Liver (tissue), 8 donors: ENCODE measurements at regions not wholly inside any gene's neighbourhood (a gene's known extent, or its start where the extent isn't known, plus 50 kb on each side); places are given as distances from the start of the nearest gene placed in this dataset.

Experiments
- DNase-seq: peaks from one replicate; pipeline ENCODE4 v3.0.0-alpha.2; 2017; ENCODE audit warnings: low spot score
- H3K27ac ChIP-seq, 2 donors: one replicate each; pipeline ENCODE4 v1.7.0; 2013; ENCODE audit warnings: inconsistent platforms in 2 of 2, low read length in 2 of 2, control low read depth in 1 of 2, low read depth in 1 of 2, mild to moderate bottlenecking in 1 of 2
- H3K27me3 ChIP-seq, 4 donors: one replicate each; pipeline versions ENCODE4 v1.6.1 to v1.7.0; 2013; ENCODE audit warnings: low read length in 3 of 4, inconsistent platforms in 1 of 4, mild to moderate bottlenecking in 1 of 4, moderate library complexity in 1 of 4; ENCODE audit not compliant: control insufficient read depth in 4 of 4, insufficient read depth in 4 of 4
- H3K36me3 ChIP-seq, 4 donors: one replicate each; pipeline versions ENCODE4 v1.6.1 to v1.7.0; 2013; ENCODE audit warnings: low read length in 3 of 4, mild to moderate bottlenecking in 3 of 4, low read depth in 1 of 4, moderate library complexity in 1 of 4; ENCODE audit not compliant: control insufficient read depth in 4 of 4, insufficient read depth in 3 of 4
- H3K4me1 ChIP-seq, 4 donors: one replicate each; pipeline versions ENCODE4 v1.6.1 to v1.7.0; 2013; ENCODE audit warnings: low read length in 3 of 4, mild to moderate bottlenecking in 3 of 4, moderate library complexity in 1 of 4; ENCODE audit not compliant: control insufficient read depth in 4 of 4, insufficient read depth in 4 of 4
- H3K4me3 ChIP-seq, 3 donors: one replicate each; pipeline versions ENCODE4 v1.6.1 to v1.7.0; 2013; ENCODE audit warnings: low read length in 3 of 3, control low read depth in 1 of 3, low read depth in 1 of 3, mild to moderate bottlenecking in 1 of 3
- H3K9ac ChIP-seq, 2 donors: one replicate each; pipeline ENCODE4 v1.7.0; 2013; ENCODE audit warnings: low read length in 2 of 2, mild to moderate bottlenecking in 2 of 2, moderate library complexity in 2 of 2, control low read depth in 1 of 2, low read depth in 1 of 2
- H3K9me3 ChIP-seq, 4 donors: one replicate each; pipeline versions ENCODE4 v1.6.1 to v1.7.0; 2013; ENCODE audit warnings: low read length in 3 of 4; ENCODE audit not compliant: control insufficient read depth in 4 of 4
- ATF3 ChIP-seq: IDR thresholded peaks from 2 replicates; pipeline ENCODE4 v1.6.1; 2016; ENCODE audit warnings: antibody characterized with exemption
- CTCF ChIP-seq: fragments of 150-350 bp; IDR thresholded peaks from 2 replicates; pipeline ENCODE4 v1.5.1; 2017; ENCODE audit warnings: improper control_type of control experiment, low read depth, low read length; ENCODE audit not compliant: missing input control
- EGR1 ChIP-seq, 2 donors: IDR thresholded peaks; 2 replicates each; pipeline ENCODE4 v1.6.1; 2016 to 2018; ENCODE audit warnings: antibody characterized with exemption in 2 of 2, low read depth in 2 of 2
- FOXA1 ChIP-seq: IDR thresholded peaks from 2 replicates; pipeline ENCODE4 v1.6.1; 2016; ENCODE audit warnings: antibody characterized with exemption
- FOXA2 ChIP-seq: IDR thresholded peaks from 2 replicates; pipeline ENCODE4 v1.6.1; 2016; ENCODE audit warnings: antibody characterized with exemption
- GABPA ChIP-seq, 2 donors: IDR thresholded peaks in 1 of 2; conservative IDR thresholded peaks in 1 of 2; 2 replicates each; pipeline ENCODE4 v1.6.1; 2016; ENCODE audit warnings: antibody characterized with exemption in 2 of 2, mild to moderate bottlenecking in 1 of 2, moderate library complexity in 1 of 2
- HNF4A ChIP-seq, 2 donors: conservative IDR thresholded peaks; 2 replicates each; pipeline ENCODE4 v1.6.1; 2016; ENCODE audit warnings: antibody characterized with exemption in 2 of 2, mild to moderate bottlenecking in 2 of 2
- HNF4G ChIP-seq: IDR thresholded peaks from 2 replicates; pipeline ENCODE4 v1.6.1; 2016; ENCODE audit warnings: antibody characterized with exemption
- JUND ChIP-seq, 2 donors: IDR thresholded peaks; 2 replicates each; pipeline ENCODE4 v1.6.1; 2016; ENCODE audit warnings: antibody characterized with exemption in 2 of 2
- NR2F2 ChIP-seq: IDR thresholded peaks from 2 replicates; pipeline ENCODE4 v1.6.1; 2016; ENCODE audit warnings: antibody characterized with exemption
- RAD21 ChIP-seq, 2 donors: IDR thresholded peaks; 2 replicates each; pipeline ENCODE4 v1.6.1; 2016; ENCODE audit warnings: antibody characterized with exemption in 2 of 2, mild to moderate bottlenecking in 2 of 2
- RXRA ChIP-seq, 2 donors: IDR thresholded peaks; 2 replicates each; pipeline ENCODE4 v1.6.1; 2017 to 2018; ENCODE audit warnings: antibody characterized with exemption in 2 of 2, mild to moderate bottlenecking in 1 of 2
- SP1 ChIP-seq: IDR thresholded peaks from 2 replicates; pipeline ENCODE4 v1.6.1; 2018; ENCODE audit warnings: antibody characterized with exemption, mild to moderate bottlenecking
- TAF1 ChIP-seq: conservative IDR thresholded peaks from 2 replicates; pipeline ENCODE4 v1.6.1; 2016; ENCODE audit warnings: antibody characterized with exemption, mild to moderate bottlenecking
- YY1 ChIP-seq: IDR thresholded peaks from 2 replicates; pipeline ENCODE4 v1.6.1; 2016; ENCODE audit warnings: antibody characterized with exemption, mild to moderate bottlenecking
- WGBS: extraction: QIAGEN DNeasy Blood & Tissue Kit; methylation state at CpG from one replicate; pipeline ENCODE4 v1.1.7; 2013; 5-methylcytosine and 5-hydroxymethylcytosine counted together
- TF ChIP-seq, protein P1 (sequence below): IDR thresholded peaks from 2 replicates; pipeline ENCODE4 v1.6.1; 2016; ENCODE audit warnings: antibody characterized with exemption
- TF ChIP-seq, protein P2 (sequence below): IDR thresholded peaks from 2 replicates; pipeline ENCODE4 v1.6.1; 2016; ENCODE audit warnings: antibody characterized with exemption
- TF ChIP-seq, protein P3 (sequence below): IDR thresholded peaks from 2 replicates; pipeline ENCODE4 v1.6.1; 2016; ENCODE audit warnings: antibody characterized with exemption, mild to moderate bottlenecking
- donor health status: healthy.
- donor health status: healthy.
- donor health status: healthy.
- donor health status: healthy.
- donor health status: healthy.

DNA sequence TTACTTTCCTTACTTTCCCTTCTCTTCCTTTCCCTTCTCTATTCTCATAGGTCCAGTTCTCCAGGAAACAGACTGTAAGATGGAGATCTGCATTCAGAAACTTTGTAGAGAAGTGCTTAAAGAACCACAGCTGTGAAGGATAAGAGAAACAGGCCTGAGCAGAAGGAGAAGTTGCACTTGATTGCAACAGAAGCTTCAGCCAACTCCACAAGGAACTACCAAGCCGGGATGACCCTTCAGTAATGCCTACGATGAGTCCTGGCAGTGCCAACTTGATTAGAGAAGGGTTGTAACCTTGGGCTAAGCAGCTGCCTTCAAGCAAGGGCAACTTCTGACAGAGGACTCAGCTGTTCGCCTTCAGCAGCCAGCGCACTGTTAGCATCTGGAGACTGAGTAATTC lies 413.3 kb upstream of the RASGEF1B start (continued):
- TF ChIP-seq, protein P1, sequence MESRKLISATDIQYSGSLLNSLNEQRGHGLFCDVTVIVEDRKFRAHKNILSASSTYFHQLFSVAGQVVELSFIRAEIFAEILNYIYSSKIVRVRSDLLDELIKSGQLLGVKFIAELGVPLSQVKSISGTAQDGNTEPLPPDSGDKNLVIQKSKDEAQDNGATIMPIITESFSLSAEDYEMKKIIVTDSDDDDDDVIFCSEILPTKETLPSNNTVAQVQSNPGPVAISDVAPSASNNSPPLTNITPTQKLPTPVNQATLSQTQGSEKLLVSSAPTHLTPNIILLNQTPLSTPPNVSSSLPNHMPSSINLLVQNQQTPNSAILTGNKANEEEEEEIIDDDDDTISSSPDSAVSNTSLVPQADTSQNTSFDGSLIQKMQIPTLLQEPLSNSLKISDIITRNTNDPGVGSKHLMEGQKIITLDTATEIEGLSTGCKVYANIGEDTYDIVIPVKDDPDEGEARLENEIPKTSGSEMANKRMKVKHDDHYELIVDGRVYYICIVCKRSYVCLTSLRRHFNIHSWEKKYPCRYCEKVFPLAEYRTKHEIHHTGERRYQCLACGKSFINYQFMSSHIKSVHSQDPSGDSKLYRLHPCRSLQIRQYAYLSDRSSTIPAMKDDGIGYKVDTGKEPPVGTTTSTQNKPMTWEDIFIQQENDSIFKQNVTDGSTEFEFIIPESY, result no peak
- TF ChIP-seq RXRA (IDR thresholded peaks at IDR 0.05) (no peak), JUND (IDR thresholded peaks at IDR 0.05) (no peak), HNF4G (no peak), EGR1 (IDR thresholded peaks at IDR 0.05; ENCODE audit: low read depth in 2 of 2) (no peak), FOXA1 (no peak), GABPA (IDR thresholded peaks at IDR 0.05 in 1 of 2, conservative IDR thresholded peaks at IDR 0.05 in 1 of 2) (no peak), YY1 (no peak)

GRCh38 chr4:81883530-81884450 lies 412.1 kb upstream of the RASGEF1B start:
- Histone ChIP-seq H3K36me3 (no peaks in the 10 kb centered on the region), H3K9me3 (no peaks in the 10 kb centered on the region), H3K4me3 (no peak overlapping the region), H3K27me3 (no peaks in the 10 kb centered on the region), H3K9ac (no peak overlapping the region), H3K27ac (no peak overlapping the region), H3K4me1 (no peaks in the 10 kb centered on the region)
- 69% methylated on average over 7 of the region's 7 CpGs for WGBS
- DNase-seq, result no peak
- TF ChIP-seq ATF3 (no peak), RAD21 (IDR thresholded peaks at IDR 0.05) (no peak), FOXA1 (no peak), HNF4G (no peak), NR2F2 (no peak), SP1 (no peak), CTCF (no peak), HNF4A (conservative IDR thresholded peaks at IDR 0.05) (no peak), EGR1 (IDR thresholded peaks at IDR 0.05; ENCODE audit: low read depth in 2 of 2) (no peak), GABPA (IDR thresholded peaks at IDR 0.05 in 1 of 2, conservative IDR thresholded peaks at IDR 0.05 in 1 of 2) (no peak), TAF1 (no peak), FOXA2 (no peak)
- TF ChIP-seq, protein P1, result no peak
- TF ChIP-seq, protein P2, sequence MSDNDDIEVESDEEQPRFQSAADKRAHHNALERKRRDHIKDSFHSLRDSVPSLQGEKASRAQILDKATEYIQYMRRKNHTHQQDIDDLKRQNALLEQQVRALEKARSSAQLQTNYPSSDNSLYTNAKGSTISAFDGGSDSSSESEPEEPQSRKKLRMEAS, result no peak
- TF ChIP-seq, protein P3, sequence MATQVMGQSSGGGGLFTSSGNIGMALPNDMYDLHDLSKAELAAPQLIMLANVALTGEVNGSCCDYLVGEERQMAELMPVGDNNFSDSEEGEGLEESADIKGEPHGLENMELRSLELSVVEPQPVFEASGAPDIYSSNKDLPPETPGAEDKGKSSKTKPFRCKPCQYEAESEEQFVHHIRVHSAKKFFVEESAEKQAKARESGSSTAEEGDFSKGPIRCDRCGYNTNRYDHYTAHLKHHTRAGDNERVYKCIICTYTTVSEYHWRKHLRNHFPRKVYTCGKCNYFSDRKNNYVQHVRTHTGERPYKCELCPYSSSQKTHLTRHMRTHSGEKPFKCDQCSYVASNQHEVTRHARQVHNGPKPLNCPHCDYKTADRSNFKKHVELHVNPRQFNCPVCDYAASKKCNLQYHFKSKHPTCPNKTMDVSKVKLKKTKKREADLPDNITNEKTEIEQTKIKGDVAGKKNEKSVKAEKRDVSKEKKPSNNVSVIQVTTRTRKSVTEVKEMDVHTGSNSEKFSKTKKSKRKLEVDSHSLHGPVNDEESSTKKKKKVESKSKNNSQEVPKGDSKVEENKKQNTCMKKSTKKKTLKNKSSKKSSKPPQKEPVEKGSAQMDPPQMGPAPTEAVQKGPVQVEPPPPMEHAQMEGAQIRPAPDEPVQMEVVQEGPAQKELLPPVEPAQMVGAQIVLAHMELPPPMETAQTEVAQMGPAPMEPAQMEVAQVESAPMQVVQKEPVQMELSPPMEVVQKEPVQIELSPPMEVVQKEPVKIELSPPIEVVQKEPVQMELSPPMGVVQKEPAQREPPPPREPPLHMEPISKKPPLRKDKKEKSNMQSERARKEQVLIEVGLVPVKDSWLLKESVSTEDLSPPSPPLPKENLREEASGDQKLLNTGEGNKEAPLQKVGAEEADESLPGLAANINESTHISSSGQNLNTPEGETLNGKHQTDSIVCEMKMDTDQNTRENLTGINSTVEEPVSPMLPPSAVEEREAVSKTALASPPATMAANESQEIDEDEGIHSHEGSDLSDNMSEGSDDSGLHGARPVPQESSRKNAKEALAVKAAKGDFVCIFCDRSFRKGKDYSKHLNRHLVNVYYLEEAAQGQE, result no peak
